Loucy (cell line): ENCODE measurements at regions not wholly inside any gene's neighbourhood (a gene's known extent, or its start where the extent isn't known, plus 50 kb on each side); places are given as distances from the start of the nearest gene placed in this dataset.

ENCODE experiments used
- EZH2phosphoT487 ChIP-seq: fragments of 200-600 bp; IDR thresholded peaks from 2 replicates; pipeline ENCODE4 v1.6.1; 2018; ENCODE audit warnings: antibody characterized with exemption, mild to moderate bottlenecking, moderate library complexity, borderline replicate concordance
- TF ChIP-seq, protein P1 (sequence below): fragments of 200-600 bp; sonication (generic); conservative IDR thresholded peaks from 2 replicates; pipeline ENCODE4 v1.5.1; 2014; ENCODE audit warnings: mild to moderate bottlenecking, antibody characterized with exemption, low read length

DNA sequence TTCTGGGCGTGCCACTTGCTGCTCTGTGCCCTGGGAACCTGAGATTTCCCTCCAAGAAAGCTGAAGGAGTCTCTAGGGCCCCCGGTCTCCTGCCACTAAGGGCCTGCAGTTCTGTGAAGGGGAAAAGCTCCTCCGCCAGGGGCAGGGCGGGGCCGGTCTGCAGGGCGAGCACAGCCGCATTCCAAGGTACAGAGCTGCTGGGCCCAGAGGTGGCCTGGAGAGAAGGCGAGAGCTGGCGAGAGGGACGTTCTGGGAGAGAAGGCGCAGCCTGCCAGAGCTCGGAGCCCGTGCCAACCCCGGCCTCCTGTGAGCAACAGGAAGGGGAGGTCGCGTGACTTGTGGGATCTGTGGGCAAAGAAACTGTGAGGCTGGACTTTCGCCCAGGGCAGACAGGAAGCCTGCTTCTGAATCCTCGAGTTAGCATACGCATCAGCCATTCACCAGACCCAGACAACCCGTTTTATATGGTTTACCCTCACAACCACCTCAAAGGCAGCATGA, 500.4 kb downstream of the SHQ1 start:
- TF ChIP-seq, protein P1, sequence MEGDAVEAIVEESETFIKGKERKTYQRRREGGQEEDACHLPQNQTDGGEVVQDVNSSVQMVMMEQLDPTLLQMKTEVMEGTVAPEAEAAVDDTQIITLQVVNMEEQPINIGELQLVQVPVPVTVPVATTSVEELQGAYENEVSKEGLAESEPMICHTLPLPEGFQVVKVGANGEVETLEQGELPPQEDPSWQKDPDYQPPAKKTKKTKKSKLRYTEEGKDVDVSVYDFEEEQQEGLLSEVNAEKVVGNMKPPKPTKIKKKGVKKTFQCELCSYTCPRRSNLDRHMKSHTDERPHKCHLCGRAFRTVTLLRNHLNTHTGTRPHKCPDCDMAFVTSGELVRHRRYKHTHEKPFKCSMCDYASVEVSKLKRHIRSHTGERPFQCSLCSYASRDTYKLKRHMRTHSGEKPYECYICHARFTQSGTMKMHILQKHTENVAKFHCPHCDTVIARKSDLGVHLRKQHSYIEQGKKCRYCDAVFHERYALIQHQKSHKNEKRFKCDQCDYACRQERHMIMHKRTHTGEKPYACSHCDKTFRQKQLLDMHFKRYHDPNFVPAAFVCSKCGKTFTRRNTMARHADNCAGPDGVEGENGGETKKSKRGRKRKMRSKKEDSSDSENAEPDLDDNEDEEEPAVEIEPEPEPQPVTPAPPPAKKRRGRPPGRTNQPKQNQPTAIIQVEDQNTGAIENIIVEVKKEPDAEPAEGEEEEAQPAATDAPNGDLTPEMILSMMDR, result no peak
- no peak for TF ChIP-seq EZH2phosphoT487
